Stimulated activated CD4-positive, alpha-beta T cell treated with anti-CD3 and anti-CD28 coated beads, Interleukin-15, amount 100 ng/mL, for 1 hour (primary cell): ENCODE measurements at regions not wholly inside any gene's neighbourhood (a gene's known extent, or its start where the extent isn't known, plus 50 kb on each side); places are given as distances from the start of the nearest gene placed in this dataset.

Experiments used
- DNase-seq, 2 donors: peaks; one replicate each; pipeline ENCODE4 v3.0.0-alpha.2; 2020; ENCODE audit warnings: low read depth in 1 of 2, low spot score in 1 of 2

- no peak for DNase-seq
These were observed 56.6 kb upstream of the ID3 start for GRCh38 chr1:23615852-23616251.

- no peak for DNase-seq
These were observed 56.1 kb upstream of the ID3 start for GRCh38 chr1:23615423-23615822.

- no peak for DNase-seq
These were observed 54.8 kb upstream of the ID3 start for GRCh38 chr1:23614032-23614660.

- no peak for DNase-seq
These were observed 54.1 kb upstream of the ID3 start for GRCh38 chr1:23613191-23614031.

- DNase-seq = no peak
These were observed 52.5 kb upstream of the ID3 start for GRCh38 chr1:23611601-23612327.

- no peak for DNase-seq
These were observed 51.4 kb upstream of the ID3 start for GRCh38 chr1:23610677-23611076.

GRCh38 chr1:23609971-23610370 is 50.7 kb upstream of the ID3 start:
- no peak for DNase-seq
